Panc1 (cell line): ENCODE measurements at regions not wholly inside any gene's neighbourhood (a gene's known extent, or its start where the extent isn't known, plus 50 kb on each side); places are given as distances from the start of the nearest gene placed in this dataset.

Source experiments
- ATAC-seq: fragments of 200-7000 bp; cut with Tn5 transposase; 2 replicates; pipeline ENCODE4 v1.9.1; 2020; ENCODE audit warnings: mild to moderate bottlenecking, moderate library complexity
- BruUV-seq: library from RNA; stranded (reverse); fragments of 400-500 nt; replicated peaks from 2 replicates; lab custom pipeline; 2021; lab: Mats Ljungman, UMichigan
- CTCF ChIA-PET: fragments of 300-600 bp; sonication (Branson Sonifier 250); formaldehyde crosslinking; loops from one replicate; lab custom pipeline; 2022; ENCODE audit warnings: antibody characterized with exemption; lab: Charles Lee
- POLR2A ChIA-PET: fragments of 300-600 bp; sonication (Branson Sonifier 250); formaldehyde crosslinking; loops from one replicate; lab custom pipeline; 2022; ENCODE audit warnings: antibody characterized with exemption; lab: Charles Lee
- DNase-seq: peaks from one replicate; pipeline ENCODE4 v3.0.0-alpha.2; 2010; ENCODE audit warnings: low read depth, low spot score
- H3K27ac ChIP-seq: 2 replicates; pipeline ENCODE4 v1.5.1; 2011; ENCODE audit warnings: mild to moderate bottlenecking, low read length, inconsistent platforms
- H3K27me3 ChIP-seq: fragments of 200-500 bp; sonication (Bioruptor generic); 2 replicates; pipeline ENCODE4 v1.6.0; 2014; ENCODE audit warnings: low read length, inconsistent platforms; ENCODE audit not compliant: control insufficient read depth, insufficient read depth
- H3K36me3 ChIP-seq: fragments of 200-500 bp; sonication (Bioruptor generic); 2 replicates; pipeline ENCODE4 v1.5.1; 2014; ENCODE audit warnings: inconsistent platforms, mild to moderate bottlenecking, low read length, moderate library complexity; ENCODE audit not compliant: control insufficient read depth, insufficient read depth
- H3K4me1 ChIP-seq: 2 replicates; pipeline ENCODE4 v1.5.1; 2011; ENCODE audit warnings: inconsistent platforms, mild to moderate bottlenecking, low read length, moderate library complexity; ENCODE audit not compliant: control insufficient read depth, insufficient read depth
- H3K4me3 ChIP-seq, 2 experiments: 2 replicates each; pipeline ENCODE4 v1.5.1; 2011 to 2012; ENCODE audit warnings: low read depth in 2 of 2, low read length in 2 of 2, mild to moderate bottlenecking in 2 of 2, inconsistent platforms in 1 of 2, moderate library complexity in 1 of 2
- H3K9me3 ChIP-seq: fragments of 200-500 bp; sonication (Bioruptor generic); 2 replicates; pipeline ENCODE4 v1.5.1; 2014; ENCODE audit warnings: low read depth, mild to moderate bottlenecking, inconsistent platforms, low read length, moderate library complexity; ENCODE audit not compliant: control insufficient read depth, insufficient read depth
- CTCF ChIP-seq: fragments of 450-650 bp; IDR thresholded peaks from 2 replicates; pipeline ENCODE4 v1.5.1; 2017; ENCODE audit warnings: mild to moderate bottlenecking
- POLR2AphosphoS5 ChIP-seq: IDR thresholded peaks from 2 replicates; pipeline ENCODE4 v1.6.1; 2012; ENCODE audit warnings: mild to moderate bottlenecking, low read depth, low read length, moderate library complexity
- REST ChIP-seq, 2 experiments: IDR thresholded peaks; 2 replicates each; pipeline ENCODE4 v1.6.1; 2011 to 2012; ENCODE audit warnings: low read depth in 2 of 2, control low read depth in 1 of 2, low read length in 1 of 2, mild to moderate bottlenecking in 1 of 2, moderate library complexity in 1 of 2; ENCODE audit not compliant: insufficient read depth in 1 of 2
- SIN3A ChIP-seq: IDR thresholded peaks from 2 replicates; pipeline ENCODE4 v1.6.1; 2012; ENCODE audit warnings: low read depth, mild to moderate bottlenecking, low read length, moderate library complexity, borderline replicate concordance; ENCODE audit not compliant: insufficient read depth
- TCF7L2 ChIP-seq: IDR thresholded peaks from 2 replicates; pipeline ENCODE4 v1.6.1; 2011; ENCODE audit warnings: mild to moderate bottlenecking, low read depth, low read length, inconsistent platforms
- in situ Hi-C: cut with HindIII; loops from 2 replicates; pipeline ENCODE4 v1.10.0; 2016; ENCODE audit warnings: low sequenced_read_pairs, low pct_unique_long_range_greater_than_20kb
- intact Hi-C: fragments of 100-400 bp; cut with micrococcal nuclease; formaldehyde crosslinking; loops from one replicate; pipeline ENCODE4 v1.10.0; 2022; ENCODE audit not compliant: unreplicated experiment

- ChIA-PET CTCF (no interaction called here), POLR2A (interaction anchor here (0.5 kb wide), 1 partner anchor 73 kb away, joined by 6 read pairs; no protein-coding TSS in a partner anchor)
- Histone ChIP-seq H3K27ac (no peak overlapping the region), H3K36me3 (no peaks in the 10 kb centered on the region; the same call in 1 of the 2 replicates), H3K9me3 (no peaks in the 10 kb centered on the region), H3K4me3 (no peak overlapping the region), H3K27me3 (no peaks in the 10 kb centered on the region), H3K4me1 (no peaks in the 10 kb centered on the region)
- ATAC-seq, result no peak
- DNase-seq, result no peak
- no TSS peak for BruUV-seq
- no peak for TF ChIP-seq REST (IDR thresholded peaks at IDR 0.05; ENCODE audit: insufficient read depth in 1 of 2, low read depth in 2 of 2, low read length in 1 of 2)
- TF ChIP-seq POLR2AphosphoS5, result no peak
- no peak for TF ChIP-seq CTCF
- no peak for TF ChIP-seq TCF7L2
- no peak for TF ChIP-seq SIN3A
- intact Hi-C loops (no loop called here), in situ Hi-C loops (no loop called here)
Measured at GRCh38 chr6:134658596-134658995, 291.3 kb downstream of the ALDH8A1 start.

- Histone ChIP-seq H3K36me3 (no peaks in the 10 kb centered on the region; the same call in 1 of the 2 replicates), H3K4me1 (no peaks in the 10 kb centered on the region), H3K4me3 (no peak overlapping the region), H3K27me3 (no peaks in the 10 kb centered on the region), H3K9me3 (no peaks in the 10 kb centered on the region), H3K27ac (no peak overlapping the region)
- BruUV-seq, result no TSS peak
- ATAC-seq (no peak), DNase-seq (no peak)
- ChIA-PET CTCF (no interaction called here), POLR2A (no interaction called here)
- no peak for TF ChIP-seq SIN3A
- TF ChIP-seq REST (IDR thresholded peaks at IDR 0.05; ENCODE audit: insufficient read depth in 1 of 2, low read depth in 2 of 2, low read length in 1 of 2), result no peak
- TF ChIP-seq CTCF, result no peak
- no peak for TF ChIP-seq TCF7L2
- no peak for TF ChIP-seq POLR2AphosphoS5
- intact Hi-C loops (no loop called here), in situ Hi-C loops (no loop called here)
Measured at GRCh38 chr6:134657751-134658527, 292.0 kb downstream of the ALDH8A1 start.
